ENCODE measurements at regions not wholly inside any gene's neighbourhood (a gene's known extent, or its start where the extent isn't known, plus 50 kb on each side); places are given as distances from the start of the nearest gene placed in this dataset.

- Histone ChIP-seq H3K9ac (ENCODE audit: low read length in 2 of 2) (no peak overlapping the region), H3K27me3 (ENCODE audit: control insufficient read depth in 1 of 2, insufficient read depth in 2 of 2, low read length in 2 of 2) (no peaks in the 10 kb centered on the region), H3K9me3 (ENCODE audit: control insufficient read depth in 2 of 2, low read length in 2 of 2) (no peaks in the 10 kb centered on the region), H3K27ac (ENCODE audit: low read length) (no peak overlapping the region), H3K4me3 (ENCODE audit: low read length in 2 of 2) (no peak overlapping the region), H3K4me1 (ENCODE audit: control insufficient read depth, insufficient read depth, low read length) (no peaks in the 10 kb centered on the region), H3K36me3 (ENCODE audit: control insufficient read depth in 2 of 2, insufficient read depth in 2 of 2, low read length in 2 of 2) (no peaks in the 10 kb centered on the region)
These were observed 66.6 kb upstream of the MPPED2 start for GRCh38 chr11:30652801-30653200.

GRCh38 chr11:30650266-30650665 is 64.1 kb upstream of the MPPED2 start:
- Histone ChIP-seq H3K4me3 (ENCODE audit: low read length in 2 of 2) (no peak overlapping the region), H3K9me3 (ENCODE audit: control insufficient read depth in 2 of 2, low read length in 2 of 2) (no peaks in the 10 kb centered on the region), H3K27me3 (ENCODE audit: control insufficient read depth in 1 of 2, insufficient read depth in 2 of 2, low read length in 2 of 2) (no peaks in the 10 kb centered on the region), H3K9ac (ENCODE audit: low read length in 2 of 2) (no peak overlapping the region), H3K4me1 (ENCODE audit: control insufficient read depth, insufficient read depth, low read length) (no peaks in the 10 kb centered on the region), H3K36me3 (ENCODE audit: control insufficient read depth in 2 of 2, insufficient read depth in 2 of 2, low read length in 2 of 2) (no peaks in the 10 kb centered on the region), H3K27ac (ENCODE audit: low read length) (no peak overlapping the region)

Data from stomach smooth muscle (tissue), 2 donors.